Panc1 (cell line): ENCODE measurements at regions not wholly inside any gene's neighbourhood (a gene's known extent, or its start where the extent isn't known, plus 50 kb on each side); places are given as distances from the start of the nearest gene placed in this dataset.

Source experiments
- ATAC-seq: fragments of 200-7000 bp; cut with Tn5 transposase; 2 replicates; pipeline ENCODE4 v1.9.1; 2020; ENCODE audit warnings: mild to moderate bottlenecking, moderate library complexity
- BruUV-seq: library from RNA; stranded (reverse); fragments of 400-500 nt; replicated peaks from 2 replicates; lab custom pipeline; 2021; lab: Mats Ljungman, UMichigan
- CTCF ChIA-PET: fragments of 300-600 bp; sonication (Branson Sonifier 250); formaldehyde crosslinking; loops from one replicate; lab custom pipeline; 2022; ENCODE audit warnings: antibody characterized with exemption; lab: Charles Lee
- POLR2A ChIA-PET: fragments of 300-600 bp; sonication (Branson Sonifier 250); formaldehyde crosslinking; loops from one replicate; lab custom pipeline; 2022; ENCODE audit warnings: antibody characterized with exemption; lab: Charles Lee
- DNase-seq: peaks from one replicate; pipeline ENCODE4 v3.0.0-alpha.2; 2010; ENCODE audit warnings: low read depth, low spot score
- H3K27ac ChIP-seq: 2 replicates; pipeline ENCODE4 v1.5.1; 2011; ENCODE audit warnings: mild to moderate bottlenecking, low read length, inconsistent platforms
- H3K27me3 ChIP-seq: fragments of 200-500 bp; sonication (Bioruptor generic); 2 replicates; pipeline ENCODE4 v1.6.0; 2014; ENCODE audit warnings: low read length, inconsistent platforms; ENCODE audit not compliant: control insufficient read depth, insufficient read depth
- H3K36me3 ChIP-seq: fragments of 200-500 bp; sonication (Bioruptor generic); 2 replicates; pipeline ENCODE4 v1.5.1; 2014; ENCODE audit warnings: inconsistent platforms, mild to moderate bottlenecking, low read length, moderate library complexity; ENCODE audit not compliant: control insufficient read depth, insufficient read depth
- H3K4me1 ChIP-seq: 2 replicates; pipeline ENCODE4 v1.5.1; 2011; ENCODE audit warnings: inconsistent platforms, mild to moderate bottlenecking, low read length, moderate library complexity; ENCODE audit not compliant: control insufficient read depth, insufficient read depth
- H3K4me3 ChIP-seq, 2 experiments: 2 replicates each; pipeline ENCODE4 v1.5.1; 2011 to 2012; ENCODE audit warnings: low read depth in 2 of 2, low read length in 2 of 2, mild to moderate bottlenecking in 2 of 2, inconsistent platforms in 1 of 2, moderate library complexity in 1 of 2
- H3K9me3 ChIP-seq: fragments of 200-500 bp; sonication (Bioruptor generic); 2 replicates; pipeline ENCODE4 v1.5.1; 2014; ENCODE audit warnings: low read depth, mild to moderate bottlenecking, inconsistent platforms, low read length, moderate library complexity; ENCODE audit not compliant: control insufficient read depth, insufficient read depth
- POLR2AphosphoS5 ChIP-seq: IDR thresholded peaks from 2 replicates; pipeline ENCODE4 v1.6.1; 2012; ENCODE audit warnings: mild to moderate bottlenecking, low read depth, low read length, moderate library complexity
- SIN3A ChIP-seq: IDR thresholded peaks from 2 replicates; pipeline ENCODE4 v1.6.1; 2012; ENCODE audit warnings: low read depth, mild to moderate bottlenecking, low read length, moderate library complexity, borderline replicate concordance; ENCODE audit not compliant: insufficient read depth
- TCF7L2 ChIP-seq: IDR thresholded peaks from 2 replicates; pipeline ENCODE4 v1.6.1; 2011; ENCODE audit warnings: mild to moderate bottlenecking, low read depth, low read length, inconsistent platforms
- in situ Hi-C: cut with HindIII; loops from 2 replicates; pipeline ENCODE4 v1.10.0; 2016; ENCODE audit warnings: low sequenced_read_pairs, low pct_unique_long_range_greater_than_20kb
- intact Hi-C: fragments of 100-400 bp; cut with micrococcal nuclease; formaldehyde crosslinking; loops from one replicate; pipeline ENCODE4 v1.10.0; 2022; ENCODE audit not compliant: unreplicated experiment
- TF ChIP-seq, protein P1 (sequence below): fragments of 450-650 bp; IDR thresholded peaks from 2 replicates; pipeline ENCODE4 v1.5.1; 2017; ENCODE audit warnings: mild to moderate bottlenecking
- TF ChIP-seq, protein P2 (sequence below), 2 experiments: IDR thresholded peaks; 2 replicates each; pipeline ENCODE4 v1.6.1; 2011 to 2012; ENCODE audit warnings: low read depth in 2 of 2, control low read depth in 1 of 2, low read length in 1 of 2, mild to moderate bottlenecking in 1 of 2, moderate library complexity in 1 of 2; ENCODE audit not compliant: insufficient read depth in 1 of 2

DNA sequence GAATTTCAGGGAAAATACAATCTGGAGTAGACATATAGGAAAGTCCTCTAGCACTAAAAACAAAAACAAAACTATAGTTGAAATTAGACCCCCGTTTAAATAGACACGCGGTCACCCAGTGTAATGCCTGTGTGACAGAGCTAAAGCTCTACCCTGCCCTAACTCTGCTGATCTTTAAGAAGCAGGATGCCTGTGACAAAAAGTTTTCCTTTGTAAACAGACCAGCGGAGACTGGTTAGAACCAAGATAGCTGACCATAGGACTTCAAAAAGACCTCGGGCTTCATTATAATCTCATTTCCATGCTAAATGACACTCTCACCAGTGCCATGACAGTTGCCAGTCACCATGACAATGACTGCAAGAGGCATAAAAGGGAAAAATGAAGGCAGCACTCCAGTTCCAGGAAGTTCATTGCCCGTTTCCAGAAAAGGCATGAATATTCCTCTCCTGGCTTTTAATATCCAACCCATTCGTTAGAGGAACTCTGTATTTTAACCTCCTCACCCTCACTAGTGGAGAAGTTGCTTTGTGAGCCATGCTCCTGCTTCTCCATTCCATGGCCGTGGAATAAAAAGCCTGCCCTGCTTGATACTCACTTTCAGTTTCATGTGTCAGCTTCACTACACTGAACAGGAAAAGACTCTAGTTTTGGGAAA is 157.2 kb upstream of the COPS8 start:
- H3K36me3 ChIP-seq = no peaks in the 10 kb centered on the region
- ATAC-seq = no peak
- peaks cover 17% of the 10 kb centered on the region for H3K27me3 ChIP-seq
- no peak overlapping the region for H3K27ac ChIP-seq
- no peaks in the 10 kb centered on the region for H3K9me3 ChIP-seq
- TF ChIP-seq, protein P1, sequence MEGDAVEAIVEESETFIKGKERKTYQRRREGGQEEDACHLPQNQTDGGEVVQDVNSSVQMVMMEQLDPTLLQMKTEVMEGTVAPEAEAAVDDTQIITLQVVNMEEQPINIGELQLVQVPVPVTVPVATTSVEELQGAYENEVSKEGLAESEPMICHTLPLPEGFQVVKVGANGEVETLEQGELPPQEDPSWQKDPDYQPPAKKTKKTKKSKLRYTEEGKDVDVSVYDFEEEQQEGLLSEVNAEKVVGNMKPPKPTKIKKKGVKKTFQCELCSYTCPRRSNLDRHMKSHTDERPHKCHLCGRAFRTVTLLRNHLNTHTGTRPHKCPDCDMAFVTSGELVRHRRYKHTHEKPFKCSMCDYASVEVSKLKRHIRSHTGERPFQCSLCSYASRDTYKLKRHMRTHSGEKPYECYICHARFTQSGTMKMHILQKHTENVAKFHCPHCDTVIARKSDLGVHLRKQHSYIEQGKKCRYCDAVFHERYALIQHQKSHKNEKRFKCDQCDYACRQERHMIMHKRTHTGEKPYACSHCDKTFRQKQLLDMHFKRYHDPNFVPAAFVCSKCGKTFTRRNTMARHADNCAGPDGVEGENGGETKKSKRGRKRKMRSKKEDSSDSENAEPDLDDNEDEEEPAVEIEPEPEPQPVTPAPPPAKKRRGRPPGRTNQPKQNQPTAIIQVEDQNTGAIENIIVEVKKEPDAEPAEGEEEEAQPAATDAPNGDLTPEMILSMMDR = no peak
- TF ChIP-seq, protein P2, sequence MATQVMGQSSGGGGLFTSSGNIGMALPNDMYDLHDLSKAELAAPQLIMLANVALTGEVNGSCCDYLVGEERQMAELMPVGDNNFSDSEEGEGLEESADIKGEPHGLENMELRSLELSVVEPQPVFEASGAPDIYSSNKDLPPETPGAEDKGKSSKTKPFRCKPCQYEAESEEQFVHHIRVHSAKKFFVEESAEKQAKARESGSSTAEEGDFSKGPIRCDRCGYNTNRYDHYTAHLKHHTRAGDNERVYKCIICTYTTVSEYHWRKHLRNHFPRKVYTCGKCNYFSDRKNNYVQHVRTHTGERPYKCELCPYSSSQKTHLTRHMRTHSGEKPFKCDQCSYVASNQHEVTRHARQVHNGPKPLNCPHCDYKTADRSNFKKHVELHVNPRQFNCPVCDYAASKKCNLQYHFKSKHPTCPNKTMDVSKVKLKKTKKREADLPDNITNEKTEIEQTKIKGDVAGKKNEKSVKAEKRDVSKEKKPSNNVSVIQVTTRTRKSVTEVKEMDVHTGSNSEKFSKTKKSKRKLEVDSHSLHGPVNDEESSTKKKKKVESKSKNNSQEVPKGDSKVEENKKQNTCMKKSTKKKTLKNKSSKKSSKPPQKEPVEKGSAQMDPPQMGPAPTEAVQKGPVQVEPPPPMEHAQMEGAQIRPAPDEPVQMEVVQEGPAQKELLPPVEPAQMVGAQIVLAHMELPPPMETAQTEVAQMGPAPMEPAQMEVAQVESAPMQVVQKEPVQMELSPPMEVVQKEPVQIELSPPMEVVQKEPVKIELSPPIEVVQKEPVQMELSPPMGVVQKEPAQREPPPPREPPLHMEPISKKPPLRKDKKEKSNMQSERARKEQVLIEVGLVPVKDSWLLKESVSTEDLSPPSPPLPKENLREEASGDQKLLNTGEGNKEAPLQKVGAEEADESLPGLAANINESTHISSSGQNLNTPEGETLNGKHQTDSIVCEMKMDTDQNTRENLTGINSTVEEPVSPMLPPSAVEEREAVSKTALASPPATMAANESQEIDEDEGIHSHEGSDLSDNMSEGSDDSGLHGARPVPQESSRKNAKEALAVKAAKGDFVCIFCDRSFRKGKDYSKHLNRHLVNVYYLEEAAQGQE (IDR thresholded peaks at IDR 0.05; ENCODE audit: insufficient read depth in 1 of 2, low read depth in 2 of 2, low read length in 1 of 2) = no peak
- TF ChIP-seq SIN3A (no peak), POLR2AphosphoS5 (no peak), TCF7L2 (no peak)
- ChIA-PET CTCF (no interaction called here), POLR2A (no interaction called here)
- peak overlapping the region; percentile 5 to 50; a peak in 3 of 4 replicates for H3K4me3 ChIP-seq
- DNase-seq = no peak
- intact Hi-C loops (no loop called here), in situ Hi-C loops (no loop called here)
- H3K4me1 ChIP-seq = no peaks in the 10 kb centered on the region
- BruUV-seq = no TSS peak

DNA sequence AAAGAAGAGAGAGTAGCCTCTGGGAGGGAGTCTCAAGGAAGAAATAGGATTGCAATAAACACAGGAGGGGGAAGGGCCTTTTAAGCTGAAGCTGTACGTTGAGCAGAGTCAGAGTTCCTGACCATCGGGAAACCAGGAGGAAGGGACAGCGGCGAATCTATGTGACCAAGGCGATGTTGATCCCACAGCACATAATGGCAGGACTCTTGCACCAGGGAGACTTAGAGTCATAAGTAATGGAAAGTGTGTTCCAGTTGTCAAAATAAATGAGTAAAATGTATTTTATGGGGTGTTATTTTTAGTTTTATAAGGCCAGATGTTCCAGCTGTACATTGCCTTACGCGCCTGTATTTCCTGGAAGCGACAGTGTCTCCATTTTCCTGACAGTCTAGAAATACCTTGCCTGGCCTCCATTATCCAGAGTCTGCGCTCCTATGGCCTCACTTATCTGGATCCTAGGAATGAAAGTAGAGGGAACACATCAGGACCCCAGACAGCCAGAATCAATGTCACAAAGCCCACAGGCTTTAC is 152.8 kb upstream of the COPS8 start:
- no TSS peak for BruUV-seq
- no peaks in the 10 kb centered on the region for H3K4me1 ChIP-seq
- in situ Hi-C loops = no loop called here

More for the DNA sequence above, 152.8 kb upstream of the COPS8 start:
- Histone ChIP-seq H3K27me3 (peaks cover 11% of the 10 kb centered on the region), H3K36me3 (no peaks in the 10 kb centered on the region), H3K9me3 (no peaks in the 10 kb centered on the region), H3K4me3 (no peak overlapping the region), H3K27ac (no peak overlapping the region)
- ChIA-PET POLR2A (interaction anchor here (0.6 kb wide), 1 partner anchor 11 kb away, joined by 11 read pairs; no protein-coding TSS in a partner anchor), CTCF (no interaction called here)
- no peak for DNase-seq
- intact Hi-C loops = no loop called here
- TF ChIP-seq, protein P2 (IDR thresholded peaks at IDR 0.05; ENCODE audit: insufficient read depth in 1 of 2, low read depth in 2 of 2, low read length in 1 of 2) = no peak
- TF ChIP-seq SIN3A = no peak
- TF ChIP-seq, protein P1 = no peak
- TF ChIP-seq POLR2AphosphoS5 = no peak
- TF ChIP-seq TCF7L2 = no peak
- ATAC-seq = no peak
